SKM-1 treated with dmso at 0.1 percent for 144 hours (cell line): ENCODE measurements at regions not wholly inside any gene's neighbourhood (a gene's known extent, or its start where the extent isn't known, plus 50 kb on each side); places are given as distances from the start of the nearest gene placed in this dataset.
"Not testable (repeated sequence)": the region's sequence is repeated elsewhere in the genome, so short reads cannot be mapped to it uniquely, and the experiment has no call there.

Experiments
- DNase-seq: peaks from one replicate; lab custom pipeline; 2025; ENCODE audit not compliant: unreplicated experiment; lab: John Stamatoyannopoulos, UW

DNA sequence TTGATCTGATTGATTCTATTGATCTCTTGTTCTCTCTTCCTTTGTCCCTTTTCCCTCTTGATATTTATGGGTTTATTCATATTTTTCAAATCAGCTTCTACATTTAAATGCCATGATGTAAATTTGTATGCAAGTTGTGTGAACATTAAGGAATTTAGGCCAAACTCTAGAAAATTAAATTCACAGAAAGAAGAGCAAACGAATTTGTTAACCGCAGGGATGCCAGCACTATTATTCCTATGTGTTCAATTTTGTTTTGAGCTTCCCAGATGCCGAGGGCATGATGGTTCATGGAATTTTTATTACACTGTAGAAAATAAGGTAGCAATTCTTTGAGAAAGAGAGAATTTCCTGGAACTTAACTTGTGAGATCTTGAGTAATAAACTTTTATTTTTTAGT, 220.9 kb downstream of the BUB3 start:
- no peak for DNase-seq

DNA sequence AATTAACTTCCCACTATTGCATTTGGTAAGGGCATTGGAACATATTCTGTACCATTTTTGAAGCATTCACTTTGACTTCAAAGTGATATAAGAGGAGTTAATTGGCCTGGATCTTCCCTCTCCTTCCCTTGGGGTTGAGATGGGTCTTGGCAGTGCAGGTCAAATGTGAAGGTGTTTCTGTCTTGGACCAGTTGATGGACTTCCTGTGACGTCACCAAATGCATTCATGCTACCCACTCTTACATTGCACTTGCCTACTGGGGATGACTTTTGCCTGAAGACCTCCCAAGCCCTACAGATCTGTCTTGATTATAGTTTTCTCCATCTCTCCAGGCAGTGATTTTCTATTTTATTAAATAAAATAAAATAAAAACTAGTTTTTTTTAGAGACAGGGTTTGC, 221.5 kb downstream of the BUB3 start:
- DNase-seq: no peak

DNA sequence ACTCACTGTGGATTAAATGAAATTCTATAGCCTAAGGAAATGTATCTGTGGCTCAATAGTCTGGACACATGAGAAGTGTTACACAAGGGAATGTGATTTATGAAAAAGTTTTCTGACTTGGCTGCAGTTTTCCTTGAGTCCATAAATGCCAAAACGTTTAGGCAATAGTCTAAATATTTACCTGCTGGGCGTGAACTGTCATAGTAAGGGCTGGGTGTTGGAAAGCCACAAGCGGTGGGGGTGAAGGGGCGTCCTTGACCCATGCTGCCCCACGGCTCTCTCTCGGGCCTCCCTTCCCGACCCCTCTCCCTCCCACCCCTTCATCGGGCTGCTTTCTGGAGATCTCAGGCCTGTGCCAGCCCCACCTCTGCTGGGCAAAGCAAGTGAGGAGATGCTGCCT, 223.7 kb downstream of the BUB3 start:
- DNase-seq: no peak

DNA sequence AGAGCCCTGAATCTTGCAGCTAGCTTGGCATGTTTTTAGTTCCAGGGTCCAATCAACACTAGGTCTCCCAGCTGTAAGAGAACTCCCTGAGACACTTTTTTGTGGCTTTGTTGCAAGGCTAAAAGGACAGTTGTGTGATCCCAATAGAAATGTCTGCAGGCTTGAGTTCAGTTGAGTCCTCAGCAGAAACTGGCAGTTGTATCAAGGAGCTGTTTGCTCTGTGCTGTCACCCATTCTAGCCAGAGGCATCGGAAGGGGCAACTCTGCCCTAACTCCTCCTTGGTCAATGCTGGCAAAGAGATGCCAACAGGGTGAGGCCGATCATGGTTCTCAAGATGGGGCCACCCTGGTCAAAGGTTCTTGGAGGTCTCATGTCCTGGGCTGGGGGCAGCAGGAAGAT, 224.1 kb downstream of the BUB3 start:
- DNase-seq: no peak

DNA sequence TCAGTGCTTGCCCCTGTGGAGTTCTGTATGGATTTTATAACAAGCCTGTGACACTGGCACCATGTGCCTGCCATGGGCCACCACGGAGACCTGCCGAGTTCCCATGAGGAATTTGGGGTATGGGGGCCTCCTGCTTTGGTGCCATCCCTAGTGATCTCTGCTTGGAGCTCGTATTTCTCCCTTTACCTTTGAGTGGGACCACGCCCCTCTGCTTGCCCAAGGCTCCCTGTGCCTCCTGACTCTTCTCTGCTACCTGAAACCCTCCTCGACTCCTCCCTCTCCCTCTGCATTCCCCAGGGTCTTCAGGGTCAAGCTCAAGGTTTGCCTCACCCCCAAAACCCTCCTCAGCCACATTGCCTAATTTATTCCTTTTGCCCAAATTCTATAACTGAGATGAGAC, 225.0 kb downstream of the BUB3 start:
- DNase-seq: no peak

DNA sequence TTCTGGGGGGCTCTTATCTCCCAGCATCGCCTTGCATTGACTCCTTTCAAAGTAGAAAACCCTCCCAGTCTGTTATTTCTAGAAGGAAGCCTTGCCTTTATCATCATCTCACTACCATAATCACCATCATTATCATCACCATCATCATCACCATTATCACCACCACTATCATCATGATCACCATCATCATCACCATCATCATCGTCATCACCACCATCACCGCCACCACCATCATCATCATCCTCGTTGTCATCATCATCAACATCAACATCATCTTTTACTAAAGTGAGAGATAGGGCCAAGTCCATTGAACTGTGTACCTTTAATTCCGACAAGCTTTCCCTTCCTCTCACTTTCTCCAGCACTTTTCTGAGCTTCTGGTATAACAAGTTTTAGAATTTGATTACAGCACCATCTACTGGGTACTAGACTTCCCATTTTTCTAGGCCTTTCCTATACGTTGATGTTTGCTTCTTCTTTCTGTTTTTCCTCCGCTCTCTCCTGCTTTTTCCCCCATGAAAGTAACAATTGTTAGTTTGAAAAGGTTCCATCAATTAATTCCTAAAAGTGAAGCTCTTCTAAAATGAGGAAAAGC, 226.4 kb downstream of the BUB3 start:
- DNase-seq: no peak

DNA sequence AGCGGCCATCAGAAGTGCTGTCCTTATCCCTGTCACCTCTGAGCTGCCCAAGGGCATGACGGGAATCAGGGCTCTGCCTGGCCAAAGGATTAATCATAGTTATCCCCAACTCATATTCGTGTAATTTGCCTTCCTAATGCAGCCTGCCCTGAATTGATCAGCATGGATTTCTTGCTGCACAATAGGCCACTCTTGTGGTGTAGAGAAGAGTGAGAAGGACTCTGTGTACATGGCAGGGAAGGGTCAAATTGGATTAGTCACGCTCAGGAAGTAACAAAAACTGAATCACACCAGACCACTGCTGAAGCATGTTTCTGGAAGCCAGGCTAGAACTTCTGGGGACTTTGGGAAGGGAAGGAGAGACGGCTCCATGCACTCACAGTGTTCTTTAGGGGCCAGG, 227.0 kb downstream of the BUB3 start:
- no peak for DNase-seq

DNA sequence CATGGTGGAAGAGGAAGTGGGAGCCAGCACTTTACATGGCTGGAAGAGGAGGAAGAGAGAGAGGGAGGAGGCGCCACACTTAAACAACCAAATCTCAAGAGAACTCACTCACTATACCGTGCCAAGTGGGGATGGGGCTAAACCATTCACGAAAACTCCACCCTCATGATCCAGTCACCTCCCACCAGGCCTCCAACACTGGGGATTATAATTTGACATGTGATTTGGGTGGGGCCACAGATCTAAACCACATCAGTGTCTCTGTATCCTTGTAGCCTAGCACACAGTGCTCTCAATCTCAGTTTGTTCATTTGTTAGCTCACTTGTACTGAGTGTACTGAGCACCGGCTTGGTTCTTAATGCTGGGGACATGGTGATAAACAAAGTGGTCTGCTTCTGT, 228.3 kb downstream of the BUB3 start:
- DNase-seq: no peak

DNA sequence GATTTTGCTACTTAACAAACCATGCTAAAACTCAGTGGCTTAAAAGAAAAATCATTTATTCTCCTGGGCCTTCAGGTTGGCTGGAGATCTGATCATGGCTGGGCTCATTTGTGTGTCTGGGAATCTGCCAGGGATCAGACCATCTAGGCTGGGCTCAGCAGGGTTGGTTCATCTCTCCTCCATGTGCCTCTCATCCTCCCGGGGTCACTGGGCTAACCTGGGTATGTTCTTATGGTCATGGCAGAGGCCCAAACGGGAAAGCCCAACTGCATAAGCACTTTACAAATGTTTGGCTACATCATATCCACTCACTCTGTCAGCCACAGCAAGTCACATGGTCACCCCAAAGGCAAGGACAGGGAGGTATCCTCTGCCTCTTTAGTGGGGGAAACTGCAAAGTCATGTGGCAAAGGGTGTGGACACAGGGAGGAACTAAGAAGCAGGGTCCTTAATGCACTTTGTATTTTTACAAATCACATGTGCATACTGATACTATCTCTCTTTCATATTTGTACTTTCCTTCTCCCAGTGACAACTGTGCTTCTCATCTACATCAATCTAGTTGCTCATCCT, 231.4 kb downstream of the BUB3 start:
- DNase-seq: no peak

DNA sequence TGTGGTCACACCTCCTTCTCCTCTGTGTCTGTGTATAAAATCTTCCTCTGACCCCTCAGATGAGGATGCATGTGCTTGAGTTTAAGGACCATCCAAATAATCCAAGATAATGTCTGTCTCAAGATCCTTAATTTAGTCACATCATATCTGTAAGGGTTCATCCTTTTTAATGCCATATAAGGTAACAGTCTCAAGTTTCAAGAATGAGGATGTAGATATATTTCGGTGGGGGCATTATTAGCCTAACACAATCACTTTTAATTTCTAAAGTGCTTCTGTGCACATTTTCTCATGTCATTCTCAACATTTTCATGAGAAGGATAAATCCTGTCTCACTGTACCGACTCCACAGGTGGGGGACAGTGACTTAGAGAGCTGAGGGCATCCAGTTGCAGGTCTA, 235.3 kb downstream of the BUB3 start:
- no peak for DNase-seq

DNA sequence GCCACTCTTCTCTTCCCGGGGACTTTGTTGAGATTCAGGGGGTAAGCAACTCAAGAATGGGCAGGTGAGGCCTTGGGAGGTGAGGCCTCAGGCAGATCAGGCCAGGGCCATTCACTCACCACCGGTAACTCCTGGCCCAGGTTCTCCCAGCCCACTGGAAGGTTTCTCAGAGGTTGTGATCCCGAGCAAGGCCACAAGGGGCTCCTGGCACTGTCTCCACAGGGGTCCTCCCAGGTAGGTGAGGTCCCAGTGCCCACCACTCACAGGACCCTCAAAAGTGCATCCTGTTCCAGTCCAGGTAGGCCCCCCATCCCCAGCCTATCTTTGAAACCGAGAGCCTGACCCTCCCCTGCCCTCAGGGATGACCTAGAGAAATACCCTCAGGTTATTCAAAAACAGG, 236.1 kb downstream of the BUB3 start:
- no peak for DNase-seq

DNA sequence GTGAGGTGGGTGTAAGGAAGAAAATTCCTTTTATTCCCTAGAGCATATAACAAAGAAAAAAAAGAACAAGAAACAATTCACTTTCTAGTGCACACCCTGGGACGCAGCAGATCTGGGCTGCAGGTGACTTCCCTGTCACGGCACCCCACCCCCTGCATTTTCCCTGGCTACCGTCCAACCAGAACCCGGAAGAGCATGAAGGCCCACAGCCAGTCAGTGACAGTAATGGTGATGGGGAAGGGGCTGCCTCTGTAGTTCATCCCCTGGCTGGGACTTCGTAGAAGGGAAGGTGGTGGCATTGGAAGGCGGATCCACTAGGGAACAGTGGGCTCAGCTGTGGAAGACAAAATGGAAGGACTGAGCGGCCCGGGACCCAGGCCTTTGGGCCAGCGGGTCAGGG, 236.7 kb downstream of the BUB3 start:
- DNase-seq: no peak

DNA sequence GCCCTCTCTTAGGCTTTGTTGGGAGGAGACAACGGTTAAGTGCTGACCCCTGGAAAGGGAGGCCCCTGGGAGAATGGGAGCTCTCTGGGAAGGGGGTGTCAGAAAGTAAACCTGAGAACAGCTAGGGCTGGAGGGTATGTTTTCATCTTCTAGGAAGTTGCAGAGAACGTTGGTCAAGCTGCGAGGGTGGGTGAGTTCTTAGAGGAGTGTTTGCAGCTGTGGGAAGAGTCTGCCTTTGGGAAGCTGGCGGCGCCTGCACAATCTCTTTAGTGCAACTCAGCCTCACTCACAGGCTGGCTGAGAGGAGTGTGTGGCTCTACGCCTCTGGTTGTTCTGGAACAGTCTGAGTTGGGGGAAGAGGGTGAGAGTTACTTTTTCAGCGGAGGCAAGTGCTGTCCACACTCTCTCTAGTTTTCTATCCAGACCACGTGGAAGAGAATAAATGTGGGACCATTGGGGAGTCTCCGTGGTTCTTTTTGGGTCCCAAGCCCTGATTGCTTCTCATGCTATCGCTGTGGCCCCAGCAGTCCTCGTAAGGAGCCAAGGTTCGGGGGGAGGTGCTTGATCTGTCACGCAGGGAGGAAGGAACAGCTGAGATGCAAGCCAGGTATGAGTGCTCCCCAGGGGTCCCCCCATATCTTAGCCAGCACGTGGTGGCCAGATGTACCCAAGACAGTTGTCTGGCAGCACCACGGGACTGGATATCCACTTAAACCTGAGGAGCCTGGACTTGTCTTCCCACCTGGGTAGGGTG, 237.2 kb downstream of the BUB3 start:
- no peak for DNase-seq

DNA sequence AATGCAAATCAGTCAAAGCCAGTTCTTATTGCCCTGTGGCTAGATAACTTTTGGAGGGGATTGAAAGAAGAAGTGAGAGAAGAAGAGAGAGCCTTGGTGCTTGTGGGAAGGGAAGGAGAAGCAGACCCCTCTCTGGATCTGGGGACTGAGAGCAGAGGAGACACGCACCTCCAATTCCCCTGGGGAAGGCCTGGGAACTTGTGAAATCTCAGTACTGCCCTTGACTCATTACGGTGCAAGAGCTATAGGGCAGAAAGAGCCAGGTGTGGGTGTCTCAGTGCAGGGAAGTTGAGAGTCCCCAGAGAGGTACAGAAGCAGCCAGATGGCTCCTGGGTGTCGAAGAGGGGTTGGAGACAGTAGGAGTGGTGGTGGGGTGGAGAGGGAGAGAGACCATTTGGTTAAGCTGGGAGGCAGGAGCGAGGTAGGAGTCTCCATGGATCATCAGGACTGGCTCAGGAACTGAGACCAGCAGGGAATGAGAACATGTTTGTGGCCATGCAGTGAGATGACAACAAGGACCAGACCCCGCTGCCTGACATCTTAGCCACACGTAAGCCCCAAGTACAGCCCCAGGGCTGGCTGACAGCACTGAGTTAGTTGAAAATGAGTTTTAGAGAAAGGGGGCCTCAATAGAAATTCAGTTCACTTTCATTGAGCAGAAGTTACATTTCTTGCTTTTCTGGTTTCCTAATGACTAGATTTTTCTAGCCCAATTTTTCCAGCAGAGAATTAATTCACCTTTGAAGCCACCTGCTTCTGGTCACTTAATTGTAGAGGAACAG, 238.2 kb downstream of the BUB3 start:
- DNase-seq: no peak

DNA sequence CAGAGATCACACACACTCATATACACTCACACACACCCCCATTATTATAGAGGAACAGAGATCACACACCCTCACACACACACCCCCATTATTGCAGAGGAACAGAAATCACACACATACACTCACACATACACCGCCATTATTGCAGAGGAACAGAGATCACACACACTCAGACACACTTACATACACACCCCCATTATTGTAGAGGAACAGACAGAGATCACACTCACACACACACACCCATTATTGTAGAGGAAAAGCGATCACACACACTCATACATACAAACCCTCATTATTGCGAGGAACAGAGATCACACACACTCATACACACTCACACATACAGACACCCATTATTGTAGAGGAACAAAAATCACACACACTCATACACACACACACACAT, 239.0 kb downstream of the BUB3 start:
- no peak for DNase-seq

DNA sequence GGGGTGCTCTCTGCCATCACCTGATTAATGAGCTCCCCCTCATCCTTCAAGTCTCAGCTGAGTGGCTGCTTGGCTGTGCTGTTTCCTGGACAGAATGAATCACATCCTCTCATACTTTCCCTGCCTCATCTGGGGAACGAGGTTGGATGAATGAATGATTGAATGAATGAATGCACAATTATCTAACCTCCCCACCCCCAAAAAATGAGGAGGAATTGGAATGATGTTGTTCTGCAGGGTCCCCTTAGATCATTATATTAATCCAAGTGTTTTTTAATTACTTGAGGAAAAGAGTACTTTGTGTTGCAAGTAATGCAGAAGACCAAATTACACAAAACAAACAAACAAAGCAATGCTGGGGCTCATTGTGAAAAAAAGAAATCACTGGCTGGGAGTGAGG, 240.2 kb downstream of the BUB3 start:
- DNase-seq: no peak

DNA sequence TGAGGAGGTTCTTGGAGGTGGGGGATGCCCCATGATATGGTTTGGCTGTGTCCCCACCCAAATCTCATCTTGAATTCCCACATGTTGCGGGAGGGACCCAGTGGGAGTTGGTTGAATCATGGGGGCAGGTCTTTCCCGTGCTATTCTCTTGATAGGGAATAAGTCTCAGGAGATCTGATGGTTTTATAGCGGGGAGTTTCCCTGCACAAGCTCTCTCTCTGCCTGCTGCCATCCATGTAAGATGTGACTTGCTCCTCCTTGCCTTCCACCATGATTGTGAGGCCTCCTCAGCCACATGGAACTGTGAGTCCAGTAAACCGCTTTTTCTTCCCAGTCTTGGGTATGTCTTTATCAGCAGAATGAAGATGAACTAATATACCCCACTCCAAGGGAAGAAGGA, 241.0 kb downstream of the BUB3 start:
- not testable (repeated sequence) for DNase-seq

DNA sequence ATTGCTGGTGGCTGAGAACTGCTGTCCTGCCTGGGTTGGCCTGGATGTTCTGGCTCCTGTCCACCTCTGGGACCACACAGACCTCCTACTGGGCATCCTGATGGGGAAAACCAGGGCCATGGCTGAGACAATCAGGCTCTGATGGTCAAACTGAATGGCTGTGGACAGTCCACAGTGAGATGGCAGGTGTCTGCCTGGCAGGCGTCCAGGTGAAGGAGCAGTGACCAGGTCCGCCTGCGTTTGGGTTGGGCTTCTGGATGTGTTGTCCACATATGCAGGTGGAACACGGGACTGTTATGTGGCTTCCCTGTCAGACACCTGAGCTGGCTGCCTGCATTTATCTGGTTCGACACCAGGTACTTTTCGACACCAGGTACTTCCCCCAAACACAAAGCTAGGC, 241.7 kb downstream of the BUB3 start:
- no peak for DNase-seq

DNA sequence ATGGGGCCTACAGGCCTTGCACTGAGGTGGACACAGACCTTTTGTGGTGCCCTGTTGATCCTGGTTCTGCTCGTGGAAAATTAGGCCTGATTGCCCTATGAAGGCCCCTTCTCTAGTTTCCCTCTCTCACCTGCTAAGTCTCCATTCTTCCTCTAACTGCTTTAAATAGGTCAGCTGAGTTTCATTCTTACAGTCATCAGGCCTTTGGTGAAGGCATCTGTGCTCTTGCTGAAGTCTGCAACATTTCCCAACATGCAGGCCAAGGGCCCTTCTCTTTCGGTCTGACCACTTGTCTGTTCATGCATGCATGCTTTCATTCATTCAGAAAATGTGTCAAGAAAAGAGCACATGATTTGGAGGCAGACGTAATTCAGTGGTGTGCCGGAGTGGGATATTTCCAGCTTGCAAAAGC, 244.0 kb downstream of the BUB3 start:
- DNase-seq: no peak

DNA sequence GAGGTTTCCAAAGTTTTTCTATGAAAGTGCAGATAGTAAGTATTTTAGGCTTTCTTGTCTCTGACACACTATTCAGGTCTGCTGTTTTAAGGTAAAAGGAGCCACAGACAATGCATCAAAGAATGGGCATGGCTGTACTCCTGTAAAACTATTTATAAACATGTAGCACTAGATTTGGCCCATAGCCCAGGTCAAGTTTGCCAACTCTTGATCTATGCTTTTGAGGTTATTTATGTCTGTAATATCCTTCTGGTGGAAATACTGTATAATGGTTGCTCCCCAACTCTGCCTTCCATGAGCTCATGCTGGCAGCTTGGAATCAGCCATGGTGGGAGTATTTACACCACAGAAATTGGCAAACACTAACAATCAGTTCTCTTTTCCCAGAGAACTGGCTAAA, 244.6 kb downstream of the BUB3 start:
- no peak for DNase-seq

DNA sequence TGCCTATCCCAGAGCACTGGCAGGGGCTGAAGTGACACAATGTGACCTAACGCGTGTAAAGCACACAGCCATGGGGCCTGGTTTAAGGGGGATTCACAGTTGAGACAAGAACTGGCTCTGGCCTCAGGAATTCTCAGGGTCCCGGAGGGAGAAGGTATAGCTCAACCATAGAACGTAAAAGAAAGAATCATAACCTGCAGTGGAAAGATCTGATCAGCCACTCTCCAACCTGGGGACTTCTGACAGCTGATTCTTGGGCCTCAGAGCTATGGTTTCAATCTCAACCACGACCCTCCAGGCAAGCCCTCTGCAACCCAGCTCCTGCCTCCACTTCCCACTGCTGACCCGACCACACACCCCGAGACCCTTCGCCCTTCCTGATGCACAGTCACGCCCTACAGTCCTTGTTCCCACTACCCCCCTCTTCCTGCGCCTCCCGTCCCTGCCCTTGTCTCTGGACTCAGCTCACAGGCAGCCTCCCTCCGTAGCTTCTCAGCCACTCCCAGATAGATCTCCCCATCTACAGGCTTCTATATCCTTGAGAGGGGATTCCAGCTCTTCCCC, 245.2 kb downstream of the BUB3 start:
- DNase-seq: no peak

DNA sequence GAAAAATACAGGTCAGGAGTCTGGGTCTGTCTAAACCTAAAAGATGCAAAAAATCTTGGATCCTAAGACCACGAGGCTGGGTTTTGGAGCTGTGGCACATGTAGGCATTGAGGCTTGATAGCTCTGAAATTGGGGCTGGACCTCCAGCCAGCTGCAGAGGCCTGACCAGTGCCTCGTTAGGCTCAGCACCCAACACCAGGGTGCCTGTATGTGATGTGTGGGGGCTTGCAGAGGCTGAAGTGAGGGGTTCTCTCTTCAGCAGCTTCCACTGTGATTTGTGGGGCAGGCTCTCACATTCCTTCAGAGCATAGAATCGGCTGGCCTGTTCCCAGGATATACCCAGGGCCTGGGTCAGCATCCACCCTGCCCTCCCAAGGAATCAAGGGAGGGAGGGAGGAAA, 247.8 kb downstream of the BUB3 start:
- DNase-seq: no peak
